Fibroblast of villous mesenchyme (primary cell): ENCODE measurements at regions not wholly inside any gene's neighbourhood (a gene's known extent, or its start where the extent isn't known, plus 50 kb on each side); places are given as distances from the start of the nearest gene placed in this dataset.

Experiments
- DNase-seq: peaks from one replicate; pipeline ENCODE4 v3.0.0-alpha.2; 2010; ENCODE audit warnings: low read depth
- H3K4me3 ChIP-seq: 2 replicates; pipeline ENCODE4 v1.5.1; 2011; ENCODE audit warnings: low read depth, mild to moderate bottlenecking, low read length
- TF ChIP-seq, protein P1 (sequence below): IDR thresholded peaks from 2 replicates; pipeline ENCODE4 v1.5.1; 2012; ENCODE audit warnings: low read depth, mild to moderate bottlenecking, low read length; ENCODE audit not compliant: insufficient read depth

- H3K4me3 ChIP-seq: no peak overlapping the region
- TF ChIP-seq, protein P1, sequence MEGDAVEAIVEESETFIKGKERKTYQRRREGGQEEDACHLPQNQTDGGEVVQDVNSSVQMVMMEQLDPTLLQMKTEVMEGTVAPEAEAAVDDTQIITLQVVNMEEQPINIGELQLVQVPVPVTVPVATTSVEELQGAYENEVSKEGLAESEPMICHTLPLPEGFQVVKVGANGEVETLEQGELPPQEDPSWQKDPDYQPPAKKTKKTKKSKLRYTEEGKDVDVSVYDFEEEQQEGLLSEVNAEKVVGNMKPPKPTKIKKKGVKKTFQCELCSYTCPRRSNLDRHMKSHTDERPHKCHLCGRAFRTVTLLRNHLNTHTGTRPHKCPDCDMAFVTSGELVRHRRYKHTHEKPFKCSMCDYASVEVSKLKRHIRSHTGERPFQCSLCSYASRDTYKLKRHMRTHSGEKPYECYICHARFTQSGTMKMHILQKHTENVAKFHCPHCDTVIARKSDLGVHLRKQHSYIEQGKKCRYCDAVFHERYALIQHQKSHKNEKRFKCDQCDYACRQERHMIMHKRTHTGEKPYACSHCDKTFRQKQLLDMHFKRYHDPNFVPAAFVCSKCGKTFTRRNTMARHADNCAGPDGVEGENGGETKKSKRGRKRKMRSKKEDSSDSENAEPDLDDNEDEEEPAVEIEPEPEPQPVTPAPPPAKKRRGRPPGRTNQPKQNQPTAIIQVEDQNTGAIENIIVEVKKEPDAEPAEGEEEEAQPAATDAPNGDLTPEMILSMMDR: no peak
- DNase-seq: peak; percentile 28
These were observed 198.2 kb upstream of the UBE2E2 start for GRCh38 chr3:23004971-23005370.

- TF ChIP-seq, protein P1: no peak
- peak; percentile 39 for DNase-seq
- H3K4me3 ChIP-seq: no peak overlapping the region
These were observed 185.3 kb upstream of the UBE2E2 start for GRCh38 chr3:23017801-23018200.

GRCh38 chr3:23019596-23020300, 183.4 kb upstream of the UBE2E2 start:
- TF ChIP-seq, protein P1: no peak
- DNase-seq: no peak
- H3K4me3 ChIP-seq: no peak overlapping the region

- no peak overlapping the region for H3K4me3 ChIP-seq
- TF ChIP-seq, protein P1: no peak
- DNase-seq: no peak
These were observed 174.8 kb upstream of the UBE2E2 start for GRCh38 chr3:23028294-23028693.

- no peak overlapping the region for H3K4me3 ChIP-seq
- DNase-seq: no peak
- TF ChIP-seq, protein P1: no peak
These were observed 174.1 kb upstream of the UBE2E2 start for GRCh38 chr3:23029001-23029400.

DNA sequence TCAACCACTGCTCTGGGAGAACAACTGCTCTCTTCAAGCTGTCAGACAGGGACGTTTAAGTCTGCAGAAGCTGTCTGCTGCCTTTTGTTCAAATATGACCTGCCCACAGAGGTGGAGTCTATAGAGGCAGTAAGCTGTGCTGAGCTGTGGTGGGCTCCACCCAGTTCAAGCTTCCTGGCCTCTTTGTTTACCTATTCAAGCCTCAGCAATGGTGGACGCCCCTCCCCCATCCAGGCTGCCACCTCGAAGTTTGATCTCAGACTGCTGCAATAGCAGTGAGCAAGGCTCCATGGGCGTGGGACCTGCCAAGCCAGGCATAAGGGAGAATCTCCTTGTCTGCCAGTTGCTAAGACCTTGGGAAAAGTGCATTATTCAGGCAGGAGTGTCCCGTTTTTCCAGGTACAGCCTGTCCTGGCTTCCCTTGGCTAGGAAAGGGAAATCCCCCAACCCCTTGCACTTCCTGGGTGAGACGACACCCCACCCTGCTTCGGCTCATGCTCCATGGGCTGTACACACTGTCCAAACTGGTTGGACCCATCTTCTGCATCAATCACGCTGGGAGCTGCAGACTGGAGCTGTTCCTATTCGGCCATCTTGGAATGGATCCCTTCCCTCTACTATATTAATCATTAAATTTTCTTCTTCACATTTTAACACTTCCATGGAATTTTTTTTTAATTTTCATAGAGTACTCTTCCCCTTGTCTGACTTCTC, 167.0 kb upstream of the UBE2E2 start:
- no peak overlapping the region for H3K4me3 ChIP-seq
- DNase-seq: no peak
- TF ChIP-seq, protein P1: no peak
